Activated T-helper 9 cell treated with anti-CD3 and anti-CD28 coated beads, Interleukin-2, amount 50 U/mL, for 16 hours (primary cell): ENCODE measurements at regions not wholly inside any gene's neighbourhood (a gene's known extent, or its start where the extent isn't known, plus 50 kb on each side); places are given as distances from the start of the nearest gene placed in this dataset.
"Not testable (repeated sequence)": the region's sequence is repeated elsewhere in the genome, so short reads cannot be mapped to it uniquely, and the experiment has no call there.

ENCODE experiments used
- DNase-seq: peaks from one replicate; pipeline ENCODE4 v3.0.0-alpha.2; 2020; ENCODE audit warnings: low read depth

GRCh38 chr11:69572233-69572860, 68.6 kb upstream of the CCND1 start:
- no peak for DNase-seq

DNA sequence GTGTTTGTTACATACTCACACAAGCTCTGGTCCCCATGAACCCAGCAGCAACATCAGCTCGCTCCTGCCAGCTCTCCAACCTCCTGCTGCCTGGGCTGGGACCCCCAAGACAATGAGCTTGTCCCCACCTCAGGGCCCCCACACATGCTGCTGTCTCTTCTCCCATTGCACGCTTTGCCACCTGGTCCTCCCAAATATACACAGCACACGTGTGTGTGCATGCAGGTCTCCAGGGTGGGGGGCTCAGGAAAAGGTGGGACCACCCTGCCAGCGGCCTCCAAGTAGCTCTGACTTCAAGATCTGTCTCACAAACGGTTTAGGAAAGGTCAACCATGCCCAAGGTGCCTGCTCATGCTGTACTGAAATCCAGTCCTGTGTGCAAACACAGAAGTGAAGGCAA, 68.1 kb upstream of the CCND1 start:
- no peak for DNase-seq

- DNase-seq = no peak
Observed at GRCh38 chr11:69573761-69574607, 67.0 kb upstream of the CCND1 start.

DNA sequence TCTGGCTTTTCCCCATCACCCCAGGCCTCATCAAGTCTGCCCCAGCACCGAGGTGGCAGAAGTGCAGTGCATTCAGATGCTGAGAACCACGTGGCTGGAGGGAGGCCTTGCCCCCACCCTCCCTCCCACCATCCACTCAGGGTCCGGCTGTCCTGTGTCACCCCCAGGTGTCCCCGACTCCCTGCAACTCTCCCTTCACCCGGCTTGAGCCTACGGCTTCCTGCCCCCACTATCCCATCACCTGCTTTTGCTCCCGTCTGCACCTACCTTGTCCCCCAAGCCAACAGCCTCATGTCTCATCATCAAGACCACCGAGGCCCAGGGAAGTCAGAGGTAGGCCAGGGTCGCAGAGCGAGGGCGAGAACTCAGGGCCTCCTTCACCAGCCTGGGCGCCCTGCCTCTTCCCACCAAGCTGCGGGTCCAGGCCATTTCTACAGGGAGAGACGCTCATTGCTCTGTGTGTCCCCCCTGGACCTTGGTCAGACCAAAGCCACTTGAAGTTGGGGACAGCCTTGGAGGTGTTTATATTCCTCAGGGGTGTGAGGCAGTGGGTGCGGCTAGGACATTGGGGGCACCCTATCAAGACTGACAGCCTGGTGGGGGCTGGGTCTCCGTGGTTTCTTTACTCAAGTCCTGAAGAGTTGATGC, 66.2 kb upstream of the CCND1 start:
- no peak for DNase-seq

- DNase-seq = no peak
Observed at GRCh38 chr11:69575296-69576068, 65.5 kb upstream of the CCND1 start.

DNA sequence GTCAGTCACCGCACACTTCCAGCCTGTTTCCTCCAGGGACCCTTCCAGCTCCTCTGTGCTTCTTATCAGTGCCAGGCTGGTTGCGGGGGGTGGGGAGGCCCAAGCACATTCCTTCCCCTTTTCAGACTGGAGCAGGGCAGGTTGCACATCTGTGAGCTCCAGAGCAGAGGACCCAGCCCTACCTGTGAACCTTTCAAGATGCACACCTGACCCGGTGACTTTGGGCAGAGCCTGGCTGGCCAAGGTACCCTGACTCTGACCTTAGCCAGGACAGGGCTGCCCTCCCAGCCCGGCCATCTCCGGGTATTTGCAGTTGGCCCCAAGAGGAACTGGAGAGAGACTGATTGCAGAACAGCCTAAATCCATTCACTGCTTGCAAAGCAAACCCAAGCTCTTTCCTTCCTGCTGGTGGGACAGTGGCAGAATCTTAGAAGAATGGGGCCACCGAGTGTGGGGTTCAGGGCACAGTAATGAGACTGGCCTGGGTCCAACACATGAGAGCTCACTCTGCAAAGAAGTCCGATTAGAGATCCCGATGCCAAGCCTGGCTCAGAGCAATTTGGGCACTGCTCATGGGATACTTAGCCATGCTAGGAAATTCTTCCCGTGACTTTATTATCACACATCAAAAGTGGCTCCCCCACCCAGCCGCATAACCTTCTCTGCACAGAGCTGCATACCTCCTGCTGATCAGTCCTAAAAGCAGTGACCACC, 64.7 kb upstream of the CCND1 start:
- DNase-seq = no peak

DNA sequence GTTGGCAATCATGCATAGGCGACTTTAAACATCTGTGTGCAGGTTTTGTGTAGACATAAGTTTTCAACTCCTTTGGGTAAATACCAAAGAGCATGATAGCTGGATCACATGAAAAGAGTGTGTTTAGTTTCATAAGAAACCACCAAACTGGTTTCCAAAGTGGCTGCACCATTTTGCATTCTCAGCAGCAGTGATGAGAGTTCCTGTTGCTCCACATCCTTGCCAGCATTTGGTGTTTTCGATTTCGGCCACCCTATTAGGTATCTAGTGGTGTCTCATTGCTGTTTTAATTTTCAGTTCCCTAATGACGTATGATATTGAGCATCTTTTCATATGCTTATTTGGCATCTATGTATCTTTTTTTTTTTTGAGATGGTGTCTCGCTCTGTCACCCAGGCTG, 62.8 kb upstream of the CCND1 start:
- no peak for DNase-seq

GRCh38 chr11:69580529-69580928, 60.4 kb upstream of the CCND1 start:
- DNase-seq = no peak

DNA sequence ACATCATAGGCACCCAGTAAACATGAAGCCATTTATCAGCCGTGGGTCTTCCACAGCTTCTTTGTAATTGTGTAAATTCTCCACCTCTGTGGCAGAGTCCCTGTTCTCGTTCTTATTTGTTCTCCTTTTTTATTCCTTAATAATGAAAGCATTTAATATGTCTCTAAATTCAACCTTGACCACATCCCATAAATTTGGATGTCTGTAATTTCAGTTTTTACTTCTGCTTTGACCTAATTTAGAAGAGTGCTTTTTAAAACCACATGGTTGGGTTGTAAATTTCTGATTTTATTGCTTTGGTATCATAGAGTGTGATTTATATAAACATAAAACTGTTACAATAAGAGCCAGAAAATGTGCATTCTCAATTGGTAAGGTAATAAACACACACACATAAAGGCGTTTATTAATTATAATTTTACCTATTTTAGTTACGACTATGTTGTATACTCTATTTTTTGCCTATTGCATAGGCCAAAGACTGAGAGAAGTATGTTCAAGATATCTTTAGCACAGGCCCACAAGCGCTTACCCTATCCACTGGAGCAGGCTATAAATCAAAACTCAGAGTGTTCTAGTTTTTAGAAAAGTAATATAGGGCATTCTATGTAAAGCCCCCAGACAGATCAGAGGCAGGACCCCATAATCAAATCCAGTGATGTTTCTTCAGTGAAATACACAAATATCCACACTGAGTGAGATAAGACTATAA, 58.0 kb upstream of the CCND1 start:
- no peak for DNase-seq

DNA sequence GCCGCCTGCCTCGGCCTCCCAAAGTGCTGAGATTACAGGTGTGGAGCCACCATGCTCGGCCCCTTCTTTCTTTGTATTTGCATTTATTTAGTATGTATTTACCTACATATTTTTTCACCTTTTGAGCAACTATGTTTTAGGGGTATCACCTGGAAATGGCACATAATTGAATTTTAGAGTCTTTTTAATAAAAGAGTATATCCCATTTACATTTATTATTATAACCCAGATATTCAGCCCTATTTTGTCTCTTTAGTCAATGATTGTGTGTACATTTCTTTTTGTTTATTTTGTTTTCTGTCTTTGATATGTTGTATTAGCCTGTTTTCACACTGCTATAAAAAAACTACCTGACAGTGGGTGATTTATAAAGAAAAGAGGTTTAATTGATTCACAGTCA, 56.8 kb upstream of the CCND1 start:
- no peak for DNase-seq

DNA sequence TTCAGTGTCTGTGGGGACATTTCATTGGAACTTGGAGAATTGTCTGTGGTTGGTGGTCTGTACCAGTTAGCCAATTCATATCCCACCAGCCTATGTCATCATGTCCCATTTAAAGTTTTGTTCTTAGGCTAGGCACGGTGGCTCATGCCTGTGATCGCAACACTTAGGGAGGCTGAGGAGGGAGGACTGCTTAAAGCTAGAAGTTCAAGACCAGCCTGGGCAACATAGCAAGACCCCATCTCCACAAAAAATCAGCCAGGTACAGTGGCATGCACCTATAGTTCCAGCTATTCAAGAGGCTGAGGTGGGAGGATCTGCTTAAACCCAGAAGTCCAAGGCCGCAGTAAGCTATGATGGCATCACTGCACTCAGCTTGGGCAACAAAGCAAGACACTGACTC, 55.6 kb upstream of the CCND1 start:
- DNase-seq = no peak

DNA sequence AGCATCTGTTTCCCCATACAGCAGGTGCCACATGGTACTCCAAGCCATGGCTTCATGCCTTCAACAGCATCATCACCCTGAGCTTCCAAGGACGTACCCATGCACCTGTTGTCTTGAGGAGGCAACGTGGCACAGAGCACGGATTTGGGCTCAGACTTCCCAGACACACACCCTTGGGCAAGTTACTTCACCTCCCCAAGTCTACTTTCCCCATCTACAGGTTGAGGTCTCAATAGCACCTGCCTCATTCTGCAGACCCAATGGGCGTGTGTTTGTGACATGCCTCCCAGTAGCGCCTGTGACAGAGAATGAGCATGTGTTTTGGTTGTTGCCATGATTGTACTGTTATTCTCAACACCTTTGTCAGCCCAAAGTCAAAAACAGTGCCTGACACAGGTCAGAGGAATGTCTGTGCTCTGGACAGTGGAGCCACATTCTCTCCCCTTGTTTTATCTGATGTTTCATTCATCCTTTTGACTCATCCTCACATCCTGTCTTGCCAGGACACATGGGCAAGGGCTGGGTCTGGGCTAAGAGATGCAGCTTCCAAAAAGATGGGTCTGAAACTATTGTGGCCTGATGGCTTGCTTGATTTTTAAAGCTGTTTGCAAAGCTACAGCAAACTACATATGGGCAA, 53.4 kb upstream of the CCND1 start:
- DNase-seq = no peak

GRCh38 chr11:69588270-69588669, 52.7 kb upstream of the CCND1 start:
- DNase-seq = no peak

DNA sequence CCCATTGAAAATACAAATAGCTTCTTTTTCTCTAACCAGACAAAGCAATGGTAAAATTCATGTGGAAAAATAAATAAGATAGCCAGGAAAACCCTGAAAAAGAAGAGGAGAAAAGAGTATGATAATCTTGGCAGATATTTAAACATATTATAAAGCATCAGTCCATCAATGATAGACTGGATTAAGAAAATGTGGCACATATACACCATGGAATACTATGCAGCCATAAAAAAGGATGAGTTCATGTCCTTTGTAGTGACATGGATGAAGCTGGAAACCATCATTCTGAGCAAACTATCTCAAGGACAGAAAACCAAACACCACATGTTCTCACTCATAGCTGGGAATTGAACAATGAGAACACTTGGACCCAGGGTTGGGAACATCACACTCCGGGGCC, 50.9 kb upstream of the CCND1 start:
- DNase-seq = not testable (repeated sequence)
